CD1c-positive myeloid dendritic cell (primary cell): ENCODE measurements at regions not wholly inside any gene's neighbourhood (a gene's known extent, or its start where the extent isn't known, plus 50 kb on each side); places are given as distances from the start of the nearest gene placed in this dataset.
"Not testable (repeated sequence)": the region's sequence is repeated elsewhere in the genome, so short reads cannot be mapped to it uniquely, and the experiment has no call there.

Source experiments
- DNase-seq: peaks from one replicate; pipeline ENCODE4 v3.0.0-alpha.2; 2016; ENCODE audit errors: extremely low spot score

- DNase-seq = no peak
These were observed 182.0 kb upstream of the RND3 start for GRCh38 chr2:150669492-150669891.

GRCh38 chr2:150667039-150667438 is 179.6 kb upstream of the RND3 start:
- not testable (repeated sequence) for DNase-seq

GRCh38 chr2:150663143-150663542 is 175.7 kb upstream of the RND3 start:
- DNase-seq = no peak

- DNase-seq = no peak
These were observed 168.5 kb upstream of the RND3 start for GRCh38 chr2:150656002-150656401.

- DNase-seq = no peak
These were observed 165.9 kb upstream of the RND3 start for GRCh38 chr2:150653351-150653750.

DNA sequence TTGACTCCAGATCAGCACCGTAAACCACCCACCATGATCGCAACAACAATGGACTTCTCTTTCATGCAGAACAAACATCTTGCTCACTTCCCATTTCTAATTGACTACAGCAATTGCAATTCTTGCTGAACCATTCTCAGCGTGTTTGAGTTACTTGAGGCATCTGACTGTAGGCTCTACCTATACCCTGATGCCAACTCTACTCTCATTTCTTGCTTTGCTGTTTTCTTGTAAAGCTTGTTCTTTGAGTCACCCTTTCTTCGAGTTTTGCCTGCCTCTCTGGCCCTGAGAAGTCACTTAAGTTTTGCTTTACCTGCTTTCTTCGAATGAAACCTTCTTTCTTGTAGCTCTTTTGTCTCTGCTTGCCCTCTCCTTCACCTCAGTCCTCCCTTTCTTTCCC is 160.5 kb upstream of the RND3 start:
- no peak for DNase-seq

DNA sequence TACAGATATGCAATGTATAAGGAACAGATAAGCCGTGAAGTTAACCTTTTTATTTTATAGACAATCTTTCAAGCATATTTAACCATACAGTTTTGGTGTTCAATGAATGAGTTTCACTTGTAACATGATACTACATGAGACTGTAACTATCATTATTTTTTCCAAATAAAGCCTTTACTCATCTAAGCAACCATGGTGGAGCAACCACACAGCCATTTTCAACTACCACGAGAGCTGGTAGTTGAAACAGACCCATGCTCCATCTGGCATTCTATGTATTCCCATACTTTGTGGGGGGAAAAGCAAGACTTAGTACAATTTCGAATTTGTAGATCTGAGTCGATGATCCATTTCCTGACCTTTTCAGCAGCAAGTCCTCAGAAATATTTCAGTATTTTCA is 159.3 kb upstream of the RND3 start:
- DNase-seq = no peak

DNA sequence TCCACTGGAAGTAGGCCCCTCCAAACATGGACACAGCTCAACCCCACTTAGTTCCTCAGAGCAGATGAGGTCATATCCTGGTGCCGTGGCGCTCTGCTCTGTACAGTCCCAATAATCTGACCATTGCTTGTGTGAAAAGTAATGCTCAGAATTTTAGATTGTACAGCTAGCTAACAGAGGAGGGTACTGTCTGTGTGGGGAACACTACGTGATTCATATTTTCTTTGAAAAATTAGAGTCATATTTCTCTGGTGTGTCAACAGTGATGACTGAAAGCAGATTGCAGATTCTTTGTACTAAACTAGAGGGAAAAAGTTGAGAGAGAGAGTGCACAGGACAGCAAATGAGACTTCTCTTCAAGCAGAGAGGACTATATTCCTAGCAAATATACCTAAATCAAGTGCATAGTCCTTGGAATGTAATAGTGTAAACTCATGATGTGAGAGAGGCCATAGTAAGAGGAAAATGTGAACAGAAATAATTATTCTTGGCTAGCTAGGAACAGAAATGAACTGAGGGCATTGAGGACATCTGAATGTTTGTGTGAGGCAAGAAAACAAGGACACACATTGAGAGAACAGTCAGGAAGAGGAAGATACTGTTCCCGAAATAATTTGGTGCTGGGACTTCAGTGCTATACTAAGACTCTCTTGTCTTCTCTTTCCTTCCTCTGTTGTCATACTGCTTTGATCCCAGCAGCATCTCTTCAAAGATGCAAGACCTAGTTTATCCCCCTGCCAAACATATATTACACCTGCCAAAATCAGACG is 157.0 kb upstream of the RND3 start:
- DNase-seq = no peak

DNA sequence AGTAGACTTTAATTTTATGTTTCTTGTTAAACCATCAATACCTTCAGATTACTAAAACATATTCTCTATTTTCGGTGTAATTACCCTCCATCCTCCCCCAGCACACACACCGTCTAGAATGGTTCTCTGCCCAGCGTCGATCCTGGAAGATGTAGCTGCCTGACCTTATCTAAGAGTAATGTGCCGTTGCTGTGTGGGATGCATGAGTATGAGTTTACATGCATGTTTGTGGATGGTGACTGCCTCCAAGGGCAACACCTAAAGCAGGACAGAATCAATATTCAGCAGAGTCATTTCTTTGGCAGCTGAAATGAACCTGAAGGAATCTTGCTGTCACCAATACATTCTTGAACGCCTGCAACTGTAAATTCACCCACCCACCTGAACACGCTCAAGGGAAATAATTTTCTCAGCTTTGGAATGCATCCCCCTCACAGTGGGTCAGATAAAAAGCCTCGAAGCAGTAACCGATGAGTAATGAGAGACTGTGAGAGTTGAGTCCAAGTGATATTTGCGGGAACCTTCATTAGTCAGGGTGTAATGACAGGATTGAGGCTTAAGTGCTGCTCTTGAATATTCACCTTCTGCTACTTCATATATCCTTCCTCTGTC is 155.8 kb upstream of the RND3 start:
- no peak for DNase-seq

- DNase-seq = no peak
These were observed 152.6 kb upstream of the RND3 start for GRCh38 chr2:150640039-150640438.

GRCh38 chr2:150639383-150639782 is 151.9 kb upstream of the RND3 start:
- DNase-seq = no peak

DNA sequence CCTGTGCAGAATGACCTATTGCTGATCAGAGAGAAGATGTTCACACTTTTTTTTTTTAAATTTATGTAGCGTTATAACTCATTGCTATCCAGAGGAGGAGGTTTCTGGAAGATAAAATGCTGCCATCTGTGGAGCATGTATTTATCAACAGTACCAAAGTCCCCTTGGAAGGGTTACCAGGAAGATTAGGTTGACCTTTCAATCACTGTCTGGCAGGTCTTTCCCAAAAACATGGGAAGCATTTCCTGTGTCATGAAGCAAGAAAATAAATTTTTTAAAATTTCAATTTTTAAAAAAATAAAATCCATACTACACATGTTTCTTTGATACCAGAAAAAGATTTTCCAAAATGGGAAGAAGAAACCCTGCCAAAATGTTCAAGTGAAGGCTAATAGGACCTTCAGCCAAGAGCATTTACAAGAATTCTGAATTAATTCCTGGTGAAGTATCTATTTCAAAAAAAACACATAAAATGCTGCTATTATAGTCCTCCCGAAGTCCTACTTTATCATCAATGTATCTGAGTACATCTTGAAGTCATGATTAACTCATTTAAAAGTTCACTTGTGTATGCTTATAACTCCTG is 143.9 kb upstream of the RND3 start:
- DNase-seq = no peak

DNA sequence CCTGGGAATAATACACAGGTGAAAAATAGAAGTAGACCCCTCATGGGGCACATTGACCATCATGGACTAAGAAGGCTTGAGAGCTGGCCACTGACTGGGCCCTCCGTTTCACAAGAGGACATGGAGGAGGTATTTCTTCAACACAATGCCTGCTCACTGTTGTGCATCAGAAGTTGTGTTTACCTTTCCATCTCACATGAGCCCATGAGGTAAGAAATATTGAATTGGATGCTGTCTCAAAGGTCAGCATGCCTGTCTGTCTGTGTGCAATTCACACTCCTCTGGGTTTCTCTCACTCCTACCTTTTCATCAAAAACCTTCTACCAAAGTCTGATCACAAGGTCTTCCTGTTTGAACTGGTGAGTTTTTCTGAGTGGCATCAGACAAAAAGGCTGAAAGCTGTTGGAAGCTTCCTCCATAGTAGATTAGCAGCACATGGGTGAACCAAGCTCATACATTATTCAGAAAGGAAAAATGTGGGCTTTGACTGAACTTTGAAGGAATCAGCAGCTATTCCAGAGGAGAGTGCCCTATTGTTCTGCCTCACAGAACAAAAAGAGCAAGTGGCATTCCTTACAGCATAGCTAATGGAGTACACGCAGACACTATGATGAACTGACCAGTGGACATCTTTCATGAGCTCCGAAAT is 143.2 kb upstream of the RND3 start:
- no peak for DNase-seq

- no peak for DNase-seq
These were observed 140.1 kb upstream of the RND3 start for GRCh38 chr2:150627526-150627925.

GRCh38 chr2:150626934-150627411 is 139.5 kb upstream of the RND3 start:
- DNase-seq = no peak

DNA sequence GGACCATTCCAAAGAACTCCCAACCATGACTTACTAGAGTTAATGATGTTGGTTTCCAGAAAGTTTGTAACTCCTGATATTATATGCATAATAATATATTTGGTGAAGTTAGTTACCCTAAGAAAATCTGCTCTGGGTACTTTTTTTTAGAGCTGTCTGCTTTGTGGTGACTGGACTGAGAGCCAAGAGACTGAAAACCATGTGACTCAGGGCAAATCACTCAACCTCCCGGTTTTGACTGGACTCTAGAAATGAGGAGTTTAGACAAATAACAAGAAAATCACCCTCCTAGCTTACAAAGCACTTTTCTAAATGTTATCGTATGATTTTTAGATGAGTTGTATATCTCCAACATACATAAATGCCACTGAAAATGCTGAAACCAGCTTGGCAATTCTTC is 138.3 kb upstream of the RND3 start:
- DNase-seq = no peak

DNA sequence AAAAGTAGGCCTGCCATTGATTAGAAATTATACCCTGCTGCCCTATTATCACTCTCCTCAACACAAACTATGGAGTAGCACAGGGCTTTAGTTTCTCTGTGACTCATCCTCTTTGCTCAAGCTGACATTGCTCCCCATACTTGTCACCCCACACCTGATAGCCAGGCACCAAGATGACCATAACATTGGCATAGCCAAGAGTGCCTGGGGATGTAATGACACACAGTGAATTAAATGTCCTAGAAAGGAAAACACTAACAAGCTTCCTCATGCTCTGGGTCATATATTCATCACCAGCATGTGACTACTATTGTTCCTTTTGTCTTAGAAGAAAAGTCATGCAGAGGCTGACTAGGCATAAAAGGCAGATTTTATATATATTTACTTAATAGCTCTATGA is 137.8 kb upstream of the RND3 start:
- DNase-seq = no peak

DNA sequence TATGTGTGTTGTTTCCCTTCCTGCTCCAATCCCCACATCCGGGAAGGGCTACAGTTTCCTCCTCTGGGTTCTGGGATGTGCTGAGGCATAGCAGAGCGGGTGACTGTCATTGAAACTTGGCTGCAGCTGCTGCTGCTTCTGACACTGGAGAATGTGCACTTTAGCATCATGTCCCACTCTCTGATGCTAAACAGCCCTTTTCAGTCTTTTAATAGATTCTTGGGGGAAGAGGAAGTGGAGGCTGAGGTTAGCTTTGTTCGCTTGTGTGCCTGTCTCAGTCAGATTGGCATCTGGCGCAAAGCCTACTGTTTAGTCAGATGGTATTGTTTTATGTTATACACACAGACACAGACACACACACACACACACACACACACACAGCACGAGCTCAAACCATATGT is 136.5 kb upstream of the RND3 start:
- DNase-seq = no peak

DNA sequence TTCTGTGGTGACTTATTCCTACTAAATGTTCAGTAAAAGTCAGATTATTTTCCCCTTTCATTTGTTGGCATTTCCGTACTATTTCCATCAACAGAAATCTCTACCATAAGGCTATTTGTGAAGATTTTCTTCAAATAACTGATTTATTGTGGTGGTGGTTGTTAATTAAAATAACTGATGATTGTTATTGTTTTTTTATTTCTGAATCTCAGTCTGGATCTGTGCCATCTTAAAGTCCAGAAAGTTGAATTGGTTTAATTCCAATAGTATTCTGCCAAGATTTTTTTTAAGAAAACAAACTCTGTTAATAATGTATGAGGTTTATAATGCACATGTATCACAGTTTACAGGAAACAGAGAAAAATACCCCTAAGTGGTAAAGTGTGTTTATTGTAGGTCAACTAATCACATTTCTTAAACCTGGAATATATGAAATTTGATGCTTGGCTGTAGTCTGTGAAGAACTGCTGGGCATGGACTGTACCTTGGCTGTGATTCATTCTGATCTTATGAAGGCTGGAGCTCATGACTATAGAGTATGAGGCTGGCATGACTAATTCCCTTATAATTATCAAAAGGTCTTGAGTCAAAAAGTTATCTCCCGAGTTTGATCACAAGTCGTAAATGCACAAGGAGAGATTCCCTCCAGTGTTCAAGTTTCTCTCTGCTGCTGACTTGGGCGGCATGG is 134.2 kb upstream of the RND3 start:
- DNase-seq = no peak

GRCh38 chr2:150620855-150621254 is 133.4 kb upstream of the RND3 start:
- no peak for DNase-seq

GRCh38 chr2:150620416-150620815 is 132.9 kb upstream of the RND3 start:
- no peak for DNase-seq
